Neural cell (in vitro differentiated cells): ENCODE measurements at regions not wholly inside any gene's neighbourhood (a gene's known extent, or its start where the extent isn't known, plus 50 kb on each side); places are given as distances from the start of the nearest gene placed in this dataset.

ENCODE experiments used
- H2AFZ ChIP-seq: fragments of 200-600, 300-800 bp; sonication (generic), shearing (Covaris generic); 2 replicates; pipeline ENCODE4 v1.6.0; 2014; ENCODE audit warnings: low read depth, mild to moderate bottlenecking, antibody characterized with exemption, low read length, moderate library complexity
- H3F3A ChIP-seq: fragments of 200-600 bp; shearing (Covaris generic); 2 replicates; pipeline ENCODE4 v1.6.1; 2016; ENCODE audit warnings: mild to moderate bottlenecking, moderate library complexity, mixed read lengths, antibody characterized with exemption, low read length; ENCODE audit not compliant: insufficient read depth, poor library complexity, severe bottlenecking
- H3K27ac ChIP-seq: fragments of 200-600, 300-800 bp; sonication (generic), shearing (Covaris generic); 2 replicates; pipeline ENCODE4 v1.5.1; 2014; ENCODE audit warnings: mild to moderate bottlenecking, low read length, moderate library complexity
- H3K27me3 ChIP-seq: fragments of 300-800, 200-600 bp; sonication (generic), shearing (Covaris generic); 2 replicates; pipeline ENCODE4 v1.6.0; 2014; ENCODE audit warnings: mild to moderate bottlenecking, low read depth, low read length, moderate library complexity; ENCODE audit not compliant: insufficient read depth
- H3K36me3 ChIP-seq: fragments of 300-800, 200-600 bp; sonication (generic), shearing (Covaris generic); 2 replicates; pipeline ENCODE4 v1.5.1; 2014; ENCODE audit warnings: mild to moderate bottlenecking, antibody characterized with exemption, low read length, moderate library complexity; ENCODE audit not compliant: insufficient read depth
- H3K4me2 ChIP-seq: fragments of 300-800, 200-600 bp; sonication (generic), shearing (Covaris generic); 2 replicates; pipeline ENCODE4 v1.6.0; 2014; ENCODE audit warnings: mild to moderate bottlenecking, low read length
- H3K4me3 ChIP-seq: fragments of 300-800, 200-600 bp; sonication (generic), shearing (Covaris generic); 2 replicates; pipeline ENCODE4 v1.5.1; 2014; ENCODE audit warnings: mild to moderate bottlenecking, low read length, moderate library complexity
- H3K79me2 ChIP-seq: fragments of 200-600 bp; shearing (Covaris generic); replicated peaks from 2 replicates; pipeline ENCODE4 v1.6.0; 2014; ENCODE audit warnings: mild to moderate bottlenecking, low read length, moderate library complexity; ENCODE audit not compliant: insufficient read depth
- H3K9ac ChIP-seq: fragments of 300-800, 200-600 bp; sonication (generic), shearing (Covaris generic); 2 replicates; pipeline ENCODE4 v1.6.1; 2016; ENCODE audit warnings: mild to moderate bottlenecking, low read length, mixed read lengths
- H3K9me2 ChIP-seq: fragments of 200-600 bp; shearing (Covaris generic); 2 replicates; pipeline ENCODE4 v1.6.1; 2016; ENCODE audit warnings: mild to moderate bottlenecking, low read length, mixed read lengths; ENCODE audit not compliant: insufficient read depth
- H3K9me3 ChIP-seq: fragments of 200-600, 300-800 bp; sonication (generic), shearing (Covaris generic); 2 replicates; pipeline ENCODE4 v1.6.1; 2016; ENCODE audit warnings: mild to moderate bottlenecking, mixed run types, low read length, moderate library complexity, mixed read lengths
- H4K20me1 ChIP-seq: fragments of 200-600 bp; shearing (Covaris generic); 2 replicates; pipeline ENCODE4 v1.6.1; 2016; ENCODE audit warnings: mild to moderate bottlenecking, mixed run types; ENCODE audit not compliant: insufficient read depth
- CTCF ChIP-seq: fragments of 450-650 bp; IDR thresholded peaks from 2 replicates; pipeline ENCODE4 v1.5.1; 2014; ENCODE audit warnings: antibody characterized with exemption, mild to moderate bottlenecking, moderate library complexity; ENCODE audit not compliant: poor library complexity, severe bottlenecking
- EP300 ChIP-seq: fragments of 450-650 bp; conservative IDR thresholded peaks from 2 replicates; pipeline ENCODE4 v1.6.1; 2014; ENCODE audit warnings: antibody characterized with exemption, mild to moderate bottlenecking, moderate library complexity; ENCODE audit not compliant: poor library complexity, severe bottlenecking
- EZH2 ChIP-seq: fragments of 200-600, 300-800 bp; shearing (Covaris generic), sonication (generic); IDR thresholded peaks from 2 replicates; pipeline ENCODE4 v1.6.1; 2014; ENCODE audit warnings: antibody characterized with exemption, low read length, borderline replicate concordance, mild to moderate bottlenecking; ENCODE audit not compliant: insufficient read depth, poor library complexity, severe bottlenecking
- MXI1 ChIP-seq: fragments of 450-650 bp; conservative IDR thresholded peaks from 2 replicates; pipeline ENCODE4 v1.6.1; 2014; ENCODE audit warnings: antibody characterized with exemption, mild to moderate bottlenecking; ENCODE audit not compliant: poor library complexity, severe bottlenecking
- POLR2AphosphoS5 ChIP-seq: IDR thresholded peaks from 2 replicates; pipeline ENCODE4 v1.6.1; 2012
- RAD21 ChIP-seq: fragments of 450-650 bp; conservative IDR thresholded peaks from 2 replicates; pipeline ENCODE4 v1.6.1; 2014; ENCODE audit warnings: antibody characterized with exemption, mild to moderate bottlenecking, moderate library complexity
- REST ChIP-seq: IDR thresholded peaks from 2 replicates; pipeline ENCODE4 v1.6.1; 2012; ENCODE audit warnings: borderline replicate concordance
- SMC3 ChIP-seq: fragments of 450-650 bp; conservative IDR thresholded peaks from 2 replicates; pipeline ENCODE4 v1.6.1; 2014; ENCODE audit warnings: antibody characterized with exemption, mild to moderate bottlenecking, moderate library complexity; ENCODE audit not compliant: poor library complexity
- TAF1 ChIP-seq: IDR thresholded peaks from 2 replicates; pipeline ENCODE4 v1.6.1; 2012; ENCODE audit warnings: low read depth

- H3K27ac ChIP-seq: no peak overlapping the region
- H3K9me3 ChIP-seq: no peaks in the 10 kb centered on the region
- no peak overlapping the region for H3K4me3 ChIP-seq
- H3K27me3 ChIP-seq: no peaks in the 10 kb centered on the region
- no peak overlapping the region for H3K9ac ChIP-seq
- no peaks in the 10 kb centered on the region for H3K79me2 ChIP-seq
- no peaks in the 10 kb centered on the region for H3K9me2 ChIP-seq
- no peak overlapping the region for H3K4me2 ChIP-seq
- no peak for TF ChIP-seq CTCF
- no peak for TF ChIP-seq SMC3
- no peak for TF ChIP-seq MXI1
- TF ChIP-seq POLR2AphosphoS5: no peak
- no peak for TF ChIP-seq REST
- no peak for TF ChIP-seq RAD21
- TF ChIP-seq TAF1: no peak
- TF ChIP-seq EZH2: no peak
- TF ChIP-seq EP300: no peak
- no peaks in the 10 kb centered on the region for H3K36me3 ChIP-seq
- no peaks in the 10 kb centered on the region for H4K20me1 ChIP-seq
- no peak overlapping the region for H2AFZ ChIP-seq
- H3F3A ChIP-seq: no peaks in the 10 kb centered on the region
Observed at GRCh38 chr17:72440961-72441360, 320.1 kb downstream of the SOX9 start.

GRCh38 chr17:72441909-72442308 is 321.1 kb downstream of the SOX9 start:
- no peaks in the 10 kb centered on the region for H3K27me3 ChIP-seq
- no peaks in the 10 kb centered on the region for H3F3A ChIP-seq
- no peak overlapping the region for H3K27ac ChIP-seq
- H4K20me1 ChIP-seq: no peaks in the 10 kb centered on the region
- TF ChIP-seq SMC3: no peak
- TF ChIP-seq EZH2: no peak
- TF ChIP-seq CTCF: no peak
- TF ChIP-seq TAF1: no peak
- TF ChIP-seq POLR2AphosphoS5: no peak
- TF ChIP-seq EP300: no peak
- TF ChIP-seq REST: no peak
- no peaks in the 10 kb centered on the region for H3K9me2 ChIP-seq
- no peak overlapping the region for H3K4me3 ChIP-seq
- no peaks in the 10 kb centered on the region for H3K36me3 ChIP-seq
- no peaks in the 10 kb centered on the region for H3K79me2 ChIP-seq
- H3K9me3 ChIP-seq: no peaks in the 10 kb centered on the region
- H3K4me2 ChIP-seq: no peak overlapping the region
- H3K9ac ChIP-seq: no peak overlapping the region
- H2AFZ ChIP-seq: no peak overlapping the region
